Upper lobe of left lung (tissue), 6 donors: ENCODE measurements at regions not wholly inside any gene's neighbourhood (a gene's known extent, or its start where the extent isn't known, plus 50 kb on each side); places are given as distances from the start of the nearest gene placed in this dataset.

Experiments used
- ATAC-seq, 2 donors: fragments of 200-7000 bp; cut with Tn5 transposase; one replicate each; pipeline ENCODE4 v1.9.1; 2022; ENCODE audit warnings: mild to moderate bottlenecking in 2 of 2, moderate library complexity in 2 of 2; ENCODE audit not compliant: low FRiP score in 2 of 2
- DNase-seq, 2 donors: peaks; one replicate each; pipeline ENCODE4 v3.0.0-alpha.2; 2019 to 2020
- H3K27ac ChIP-seq, 4 donors: fragments of 200-600 bp; sonication (generic); one replicate each; pipeline ENCODE4 v1.5.1; 2016 to 2019
- H3K27me3 ChIP-seq, 4 donors: fragments of 200-600 bp; sonication (generic); one replicate each; pipeline ENCODE4 v1.5.1; 2017 to 2019
- H3K36me3 ChIP-seq, 4 donors: fragments of 200-600 bp; sonication (generic); one replicate each; pipeline ENCODE4 v1.5.1; 2016 to 2019
- H3K4me1 ChIP-seq, 4 donors: fragments of 200-600 bp; sonication (generic); one replicate each; pipeline ENCODE4 v1.5.1; 2018 to 2019
- H3K4me3 ChIP-seq, 4 donors: fragments of 200-600 bp; sonication (generic); one replicate each; pipeline ENCODE4 v1.5.1; 2017 to 2019; ENCODE audit warnings: mild to moderate bottlenecking in 2 of 4, moderate library complexity in 1 of 4
- H3K9me3 ChIP-seq, 4 donors: fragments of 200-600 bp; sonication (generic); one replicate each; pipeline ENCODE4 v1.5.1; 2018 to 2019
- EP300 ChIP-seq, 4 donors: sonication (generic); formaldehyde crosslinking; IDR thresholded peaks; one replicate each; pipeline ENCODE4 v1.5.1; 2017; ENCODE audit warnings: antibody characterized with exemption in 4 of 4, control low read depth in 2 of 4
- POLR2A ChIP-seq, 4 donors: fragments of 450-650 bp; IDR thresholded peaks; one replicate each; pipeline ENCODE4 v1.5.1; 2016 to 2017; ENCODE audit warnings: antibody characterized with exemption in 4 of 4, mild to moderate bottlenecking in 2 of 4
- POLR2AphosphoS5 ChIP-seq, 2 donors: sonication (generic); formaldehyde crosslinking; IDR thresholded peaks; one replicate each; pipeline ENCODE4 v1.5.1; 2017; ENCODE audit warnings: antibody characterized with exemption in 2 of 2
- WGBS, 2 donors: methylation state at CpG; one replicate each; pipeline ENCODE4 v1.1.5; 2017 to 2018; 5-methylcytosine and 5-hydroxymethylcytosine counted together
- TF ChIP-seq, protein P1 (sequence below), 6 experiments: fragments of 450-650 bp in 4 of 6; fragments of 200-600 bp in 2 of 6; sonication (generic) in 2 of 6; IDR thresholded peaks; one replicate each; pipeline ENCODE4 v1.5.1; 2016 to 2019; ENCODE audit warnings: antibody characterized with exemption in 6 of 6
- donor health status: DM: no; HTN: no; CAD: no; lungs with moderate emphysema.
- donor health status: DM: no; HTN: yes; CAD: no; lungs with severe emphysema.

DNA sequence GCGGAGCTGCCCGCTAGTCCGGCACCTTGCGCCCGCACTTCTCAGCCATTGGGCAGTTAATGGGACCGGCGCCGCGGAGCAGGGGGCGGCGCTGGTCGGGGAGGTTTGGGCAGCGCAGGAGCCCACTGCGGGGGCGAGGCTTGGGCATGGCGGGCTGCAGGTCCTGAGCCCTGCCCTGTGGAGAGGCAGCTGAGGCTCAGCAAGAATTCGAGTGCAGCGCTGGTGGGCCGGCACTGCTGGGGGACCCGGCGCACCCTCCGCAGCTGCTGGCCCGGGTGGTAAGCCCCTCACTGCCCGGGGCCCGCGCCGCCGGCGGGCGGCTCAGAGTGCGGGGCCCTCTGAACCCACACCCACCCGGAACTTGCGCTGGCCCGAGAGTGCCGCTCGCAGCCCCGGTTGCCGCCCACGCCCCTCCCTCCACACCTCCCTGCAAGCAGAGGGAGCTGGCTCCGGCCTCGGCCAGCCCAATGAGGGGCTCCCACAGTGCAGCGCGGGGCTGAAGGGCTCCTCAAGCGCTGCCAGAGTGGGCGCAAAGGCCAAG lies 835.0 kb downstream of the TBL1XR1 start:
- no peaks in the 10 kb centered on the region for H3K27me3 ChIP-seq
- no peak overlapping the region for H3K4me3 ChIP-seq
- H3K36me3 ChIP-seq = no peaks in the 10 kb centered on the region
- TF ChIP-seq, protein P1, sequence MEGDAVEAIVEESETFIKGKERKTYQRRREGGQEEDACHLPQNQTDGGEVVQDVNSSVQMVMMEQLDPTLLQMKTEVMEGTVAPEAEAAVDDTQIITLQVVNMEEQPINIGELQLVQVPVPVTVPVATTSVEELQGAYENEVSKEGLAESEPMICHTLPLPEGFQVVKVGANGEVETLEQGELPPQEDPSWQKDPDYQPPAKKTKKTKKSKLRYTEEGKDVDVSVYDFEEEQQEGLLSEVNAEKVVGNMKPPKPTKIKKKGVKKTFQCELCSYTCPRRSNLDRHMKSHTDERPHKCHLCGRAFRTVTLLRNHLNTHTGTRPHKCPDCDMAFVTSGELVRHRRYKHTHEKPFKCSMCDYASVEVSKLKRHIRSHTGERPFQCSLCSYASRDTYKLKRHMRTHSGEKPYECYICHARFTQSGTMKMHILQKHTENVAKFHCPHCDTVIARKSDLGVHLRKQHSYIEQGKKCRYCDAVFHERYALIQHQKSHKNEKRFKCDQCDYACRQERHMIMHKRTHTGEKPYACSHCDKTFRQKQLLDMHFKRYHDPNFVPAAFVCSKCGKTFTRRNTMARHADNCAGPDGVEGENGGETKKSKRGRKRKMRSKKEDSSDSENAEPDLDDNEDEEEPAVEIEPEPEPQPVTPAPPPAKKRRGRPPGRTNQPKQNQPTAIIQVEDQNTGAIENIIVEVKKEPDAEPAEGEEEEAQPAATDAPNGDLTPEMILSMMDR (IDR thresholded peaks at IDR 0.05) = no peak
- TF ChIP-seq POLR2A (IDR thresholded peaks at IDR 0.05) (no peak), POLR2AphosphoS5 (IDR thresholded peaks at IDR 0.05) (no peak), EP300 (IDR thresholded peaks at IDR 0.05) (no peak)
- peak in 1 of 2 donors; percentile 75 for DNase-seq
- H3K9me3 ChIP-seq = no peaks in the 10 kb centered on the region
- WGBS, 2 donors = 91 to 100% methylated on average over 1 to 29 of the region's 45 CpGs
- H3K4me1 ChIP-seq = no peaks in the 10 kb centered on the region
- no peak overlapping the region for H3K27ac ChIP-seq
- no peak for ATAC-seq

DNA sequence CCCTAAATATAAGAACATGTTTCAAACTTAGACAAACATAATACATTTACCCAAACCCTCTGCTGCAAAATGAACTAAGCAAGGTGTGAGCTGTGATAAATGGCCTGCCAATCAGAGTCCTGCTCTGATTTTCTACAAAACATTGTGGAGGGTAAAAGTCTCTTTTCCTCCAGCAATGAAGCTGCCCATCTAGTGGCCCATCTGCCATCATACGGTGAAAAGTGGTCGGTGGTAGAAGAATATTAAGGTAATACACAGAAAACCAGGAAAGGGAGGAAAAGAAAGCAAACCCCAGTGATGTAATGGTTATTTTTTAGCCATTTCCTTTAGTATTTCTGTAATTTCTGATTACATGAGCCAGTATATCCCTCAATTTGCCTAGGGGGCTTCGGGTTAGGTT lies 838.1 kb downstream of the TBL1XR1 start:
- no peaks in the 10 kb centered on the region for H3K27me3 ChIP-seq
- no peak overlapping the region for H3K4me3 ChIP-seq
- no peak for TF ChIP-seq POLR2AphosphoS5 (IDR thresholded peaks at IDR 0.05)
- TF ChIP-seq, protein P1 (IDR thresholded peaks at IDR 0.05) = no peak
- no peak for TF ChIP-seq EP300 (IDR thresholded peaks at IDR 0.05)
- no peak for TF ChIP-seq POLR2A (IDR thresholded peaks at IDR 0.05)
- no peak for DNase-seq
- H3K36me3 ChIP-seq = no peaks in the 10 kb centered on the region
- H3K27ac ChIP-seq = no peak overlapping the region
- no peak for ATAC-seq
- 70 to 76% methylated on average over 3 of the region's 3 CpGs for WGBS, 2 donors
- no peaks in the 10 kb centered on the region for H3K9me3 ChIP-seq
- no peaks in the 10 kb centered on the region for H3K4me1 ChIP-seq

DNA sequence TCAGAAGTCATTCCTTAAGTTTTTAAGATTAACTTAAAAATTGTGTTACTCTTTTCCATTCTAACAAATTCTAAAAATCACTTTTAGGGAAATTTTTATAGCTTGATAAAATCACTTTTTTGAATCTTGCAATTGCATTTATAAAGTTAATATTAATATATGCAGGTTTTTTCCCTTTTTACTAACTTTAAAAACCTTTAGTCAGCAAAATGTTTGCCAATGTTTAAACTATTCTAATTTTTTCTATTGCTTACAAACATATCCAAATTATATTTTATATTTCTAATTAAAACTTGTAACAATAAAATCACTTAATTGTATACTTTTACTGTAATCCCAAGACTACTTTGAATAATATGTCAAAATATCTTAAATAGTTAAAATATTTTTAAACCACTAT lies 839.4 kb downstream of the TBL1XR1 start:
- DNase-seq (no peak), ATAC-seq (no peak)
- H3K9me3 ChIP-seq = no peaks in the 10 kb centered on the region
- H3K4me1 ChIP-seq = no peaks in the 10 kb centered on the region
- H3K27ac ChIP-seq = no peak overlapping the region
- H3K36me3 ChIP-seq = no peaks in the 10 kb centered on the region
- no peak for TF ChIP-seq POLR2A (IDR thresholded peaks at IDR 0.05)
- TF ChIP-seq EP300 (IDR thresholded peaks at IDR 0.05) = no peak
- TF ChIP-seq, protein P1 (IDR thresholded peaks at IDR 0.05) = no peak
- no peaks in the 10 kb centered on the region for H3K27me3 ChIP-seq
- no peak overlapping the region for H3K4me3 ChIP-seq

DNA sequence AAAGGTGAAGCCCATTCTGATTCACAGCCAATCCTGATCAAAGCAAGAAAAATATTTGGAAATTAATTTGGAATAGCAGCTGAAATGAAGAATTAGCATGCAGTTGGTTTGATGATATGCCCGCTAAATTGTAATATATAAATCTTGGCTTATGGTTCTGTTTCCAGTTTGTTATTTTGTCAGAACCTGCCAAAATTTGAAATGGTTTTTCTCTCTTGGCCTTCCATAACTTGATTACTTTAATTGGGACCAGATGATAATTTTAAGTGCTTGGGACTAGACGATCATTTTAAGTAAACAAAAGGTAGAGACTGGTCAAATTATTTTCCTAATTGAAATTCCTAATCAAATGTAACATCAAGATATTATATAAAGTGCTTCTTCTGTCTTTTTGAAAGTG lies 842.4 kb downstream of the TBL1XR1 start:
- no peak for TF ChIP-seq POLR2A (IDR thresholded peaks at IDR 0.05)
- no peak for TF ChIP-seq POLR2AphosphoS5 (IDR thresholded peaks at IDR 0.05)

DNA sequence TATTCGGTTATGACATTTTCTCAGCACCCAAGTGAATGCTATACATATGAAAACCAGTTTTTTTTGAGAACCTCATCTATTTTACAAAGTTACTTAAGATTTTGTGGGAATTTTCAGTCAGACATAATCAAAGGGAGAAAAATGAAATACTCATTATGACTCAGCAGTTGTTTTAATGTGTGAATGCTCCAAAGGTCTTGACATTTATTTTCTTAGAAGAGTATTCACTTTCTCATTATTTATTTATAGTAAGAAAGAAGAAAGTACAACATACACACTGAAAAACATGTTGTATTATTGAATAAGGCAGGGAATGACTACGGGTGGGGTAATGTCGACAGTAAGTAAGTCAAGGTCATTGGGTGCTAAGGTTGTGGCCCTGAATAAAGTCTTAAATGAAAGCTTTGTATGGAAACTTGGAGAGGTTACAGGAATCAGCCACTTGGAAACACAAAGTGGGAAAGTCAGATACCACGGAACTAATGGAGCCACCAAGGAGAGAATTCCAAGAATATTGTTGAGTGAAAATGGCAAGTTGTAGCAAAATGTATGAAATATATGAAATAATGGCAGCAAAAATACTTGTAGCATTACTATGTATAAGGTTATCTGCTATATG lies 844.5 kb downstream of the TBL1XR1 start:
- H3K36me3 ChIP-seq = no peaks in the 10 kb centered on the region
- 54 to 59% methylated on average over 4 of the region's 4 CpGs for WGBS, 2 donors
- H3K4me3 ChIP-seq = no peak overlapping the region
- ATAC-seq = no peak
- H3K27ac ChIP-seq = no peak overlapping the region
- H3K4me1 ChIP-seq = no peaks in the 10 kb centered on the region
- TF ChIP-seq EP300 (IDR thresholded peaks at IDR 0.05) = no peak
- TF ChIP-seq, protein P1 (IDR thresholded peaks at IDR 0.05) = no peak
- no peak for TF ChIP-seq POLR2A (IDR thresholded peaks at IDR 0.05)
- no peak for TF ChIP-seq POLR2AphosphoS5 (IDR thresholded peaks at IDR 0.05)
- H3K9me3 ChIP-seq = no peaks in the 10 kb centered on the region
- no peak for DNase-seq
- no peaks in the 10 kb centered on the region for H3K27me3 ChIP-seq

More for the DNA sequence above, 842.4 kb downstream of the TBL1XR1 start:
- ATAC-seq = no peak
- WGBS, 2 donors = 62 to 74% methylated on average over 2 of the region's 2 CpGs
- Histone ChIP-seq H3K4me3 (no peak overlapping the region), H3K27me3 (no peaks in the 10 kb centered on the region), H3K36me3 (no peaks in the 10 kb centered on the region), H3K9me3 (no peaks in the 10 kb centered on the region), H3K4me1 (no peaks in the 10 kb centered on the region), H3K27ac (no peak overlapping the region)
- DNase-seq = no peak
